DMS114 treated with DMSO at 0.1 percent for 48 hours (cell line): ENCODE measurements at regions not wholly inside any gene's neighbourhood (a gene's known extent, or its start where the extent isn't known, plus 50 kb on each side); places are given as distances from the start of the nearest gene placed in this dataset.

ENCODE experiments used
- DNase-seq: peaks from one replicate; lab custom pipeline; 2025; ENCODE audit not compliant: unreplicated experiment; lab: John Stamatoyannopoulos, UW

- DNase-seq = no peak
Observed at GRCh38 chr2:75772908-75773630, 62.4 kb upstream of the GCFC2 start.

DNA sequence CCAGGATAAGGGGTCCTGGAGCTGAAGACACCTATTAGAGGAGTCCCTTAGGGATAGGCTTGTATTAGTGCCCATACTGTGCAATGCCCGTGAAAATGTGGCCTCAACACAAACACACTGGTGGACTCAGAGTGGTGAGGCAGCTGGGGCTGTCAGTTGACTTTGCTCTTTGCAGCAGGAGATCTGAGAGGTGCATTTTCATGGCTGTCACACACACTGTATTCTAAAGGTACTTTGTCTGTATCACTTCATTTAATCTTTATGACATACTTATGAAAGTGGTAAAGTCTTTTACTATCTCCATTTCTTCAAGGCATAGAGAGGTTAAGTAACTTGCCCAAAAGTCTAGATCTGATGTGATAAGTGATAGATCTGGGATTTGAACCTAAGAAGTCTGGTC, 55.1 kb upstream of the GCFC2 start:
- no peak for DNase-seq

- DNase-seq = no peak
Observed at GRCh38 chr2:75764611-75765010, 53.9 kb upstream of the GCFC2 start.
